K562 (cell line): ENCODE measurements at regions not wholly inside any gene's neighbourhood (a gene's known extent, or its start where the extent isn't known, plus 50 kb on each side); places are given as distances from the start of the nearest gene placed in this dataset.

Source experiments
- CREB3L1 ChIP-seq: fragments of 450-650 bp; IDR thresholded peaks from 2 replicates; pipeline ENCODE4 v1.6.1; 2014; ENCODE audit warnings: low read depth, mild to moderate bottlenecking, moderate library complexity, borderline replicate concordance
- MAX ChIP-seq: sonication (generic); formaldehyde crosslinking; IDR thresholded peaks from 2 replicates; pipeline ENCODE4 v1.9.0; 2022; ENCODE audit warnings: mild to moderate bottlenecking, missing genetic modification reagents
- TF ChIP-seq, protein P1 (sequence below): fragments of 450-650 bp; IDR thresholded peaks from one replicate; pipeline ENCODE4 v1.6.1; 2018; ENCODE audit warnings: mild to moderate bottlenecking, moderate library complexity; ENCODE audit not compliant: partially characterized antibody

DNA sequence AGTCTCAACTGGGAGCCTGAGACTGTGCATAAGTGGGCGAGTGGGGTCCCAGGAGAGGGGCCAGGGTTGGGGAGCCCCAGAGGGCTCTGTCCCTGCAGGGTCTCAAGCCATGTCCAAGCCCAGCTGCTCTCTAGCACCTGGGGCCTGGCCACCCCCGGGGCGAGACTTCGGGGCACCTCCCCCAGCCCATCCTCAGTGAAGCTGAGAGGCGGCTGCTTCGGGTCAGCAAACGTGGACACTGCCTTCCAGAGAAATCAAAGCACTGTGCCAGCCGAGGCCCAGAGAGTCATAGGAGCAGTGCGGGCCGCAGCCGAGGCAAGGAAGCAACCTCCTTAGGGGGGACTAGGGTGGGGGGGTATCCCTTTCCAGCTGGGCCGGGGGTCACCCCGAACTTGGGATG is 77.5 kb downstream of the ENGASE start:
- TF ChIP-seq MAX (CRISPR knock-in tag) (no peak), CREB3L1 (no peak)
- TF ChIP-seq, protein P1, sequence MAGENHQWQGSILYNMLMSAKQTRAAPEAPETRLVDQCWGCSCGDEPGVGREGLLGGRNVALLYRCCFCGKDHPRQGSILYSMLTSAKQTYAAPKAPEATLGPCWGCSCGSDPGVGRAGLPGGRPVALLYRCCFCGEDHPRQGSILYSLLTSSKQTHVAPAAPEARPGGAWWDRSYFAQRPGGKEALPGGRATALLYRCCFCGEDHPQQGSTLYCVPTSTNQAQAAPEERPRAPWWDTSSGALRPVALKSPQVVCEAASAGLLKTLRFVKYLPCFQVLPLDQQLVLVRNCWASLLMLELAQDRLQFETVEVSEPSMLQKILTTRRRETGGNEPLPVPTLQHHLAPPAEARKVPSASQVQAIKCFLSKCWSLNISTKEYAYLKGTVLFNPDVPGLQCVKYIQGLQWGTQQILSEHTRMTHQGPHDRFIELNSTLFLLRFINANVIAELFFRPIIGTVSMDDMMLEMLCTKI = no peak
